ELF-1 (cell line): ENCODE measurements at regions not wholly inside any gene's neighbourhood (a gene's known extent, or its start where the extent isn't known, plus 50 kb on each side); places are given as distances from the start of the nearest gene placed in this dataset.

Experiments used
- DNase-seq: peaks from one replicate; pipeline ENCODE4 v3.0.0-alpha.2; 2016; ENCODE audit warnings: low read depth, low spot score

DNA sequence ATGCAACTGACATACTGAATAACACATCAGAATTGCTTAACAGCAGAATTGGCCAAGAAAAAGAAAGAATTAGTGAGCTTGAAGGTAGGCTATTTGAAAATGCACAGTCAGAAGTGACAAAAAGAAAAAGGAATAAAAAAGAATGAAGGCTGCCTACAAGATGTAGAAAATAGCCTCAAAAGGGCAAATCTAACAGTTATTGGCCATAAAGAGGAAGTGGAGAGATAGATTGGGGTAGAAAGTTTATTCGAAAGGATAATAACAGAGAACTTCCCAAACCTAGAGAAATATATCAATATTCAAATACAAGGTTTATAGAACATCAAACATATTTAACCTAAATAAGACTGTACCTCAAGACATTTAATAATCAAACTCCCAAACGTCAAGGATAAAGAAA is 67.5 kb downstream of the ATP6V1G3 start:
- no peak for DNase-seq

DNA sequence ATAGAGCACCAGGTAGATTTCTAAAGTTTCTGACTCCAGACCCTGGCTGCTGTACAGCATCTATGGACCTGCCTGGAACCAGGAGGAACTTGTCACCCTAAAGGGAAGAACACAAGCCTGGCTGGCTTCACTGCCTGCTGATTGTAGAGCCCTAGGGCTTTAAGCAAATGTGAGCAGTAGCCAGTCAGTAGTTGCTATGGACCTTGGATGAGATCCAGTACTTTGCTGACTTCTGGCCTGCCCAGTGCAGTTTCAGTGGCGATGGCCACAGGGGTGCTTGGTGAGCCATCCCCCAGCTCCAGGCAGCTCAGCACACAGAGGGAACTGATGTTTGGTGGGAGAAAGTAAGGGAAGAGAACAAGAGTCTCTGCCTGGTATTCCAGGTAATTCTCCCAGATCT is 68.4 kb downstream of the ATP6V1G3 start:
- DNase-seq: no peak

DNA sequence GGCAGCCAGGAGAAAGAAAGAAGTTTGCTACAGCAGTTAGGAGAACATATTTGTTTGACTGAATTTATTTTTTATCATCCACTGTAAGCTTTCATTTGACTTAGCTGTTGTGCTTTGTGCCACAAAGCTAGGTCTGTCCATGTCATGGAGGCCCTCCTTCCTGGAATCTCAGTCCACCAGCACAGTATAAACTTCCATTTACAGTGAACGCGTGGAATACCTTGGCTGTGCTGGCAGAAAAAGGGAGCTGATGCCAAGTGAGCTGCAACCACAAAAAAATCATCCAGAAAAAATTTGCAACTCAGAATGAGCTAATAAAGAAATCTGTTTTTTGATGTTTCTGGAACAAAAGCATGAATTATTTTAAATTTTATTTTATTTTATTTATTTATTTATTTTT is 72.6 kb downstream of the ATP6V1G3 start:
- no peak for DNase-seq

- DNase-seq: no peak
Observed at GRCh38 chr1:198467342-198467741, 73.1 kb downstream of the ATP6V1G3 start.

GRCh38 chr1:198465201-198466144 is 75.0 kb downstream of the ATP6V1G3 start:
- peak; percentile 4 for DNase-seq

DNA sequence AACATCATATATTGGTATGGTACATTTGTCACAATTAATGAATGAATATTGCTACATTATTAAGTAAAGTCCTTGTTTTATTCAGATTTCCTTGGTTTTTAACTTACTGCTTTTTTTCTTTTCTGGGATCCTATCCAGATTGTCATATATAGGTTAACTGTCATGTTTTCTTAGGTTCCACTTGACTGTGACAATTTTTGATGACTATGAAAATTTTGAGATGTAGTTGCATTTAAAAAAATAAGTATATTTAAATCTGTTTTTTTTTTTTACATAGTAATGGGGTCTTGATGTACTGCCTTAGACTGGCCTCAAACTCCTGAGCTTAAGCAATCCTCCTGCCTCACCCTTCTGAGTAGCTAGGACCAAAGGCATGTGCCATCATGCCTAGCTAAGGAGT is 76.8 kb downstream of the ATP6V1G3 start:
- no peak for DNase-seq

GRCh38 chr1:198462365-198463019 is 78.0 kb downstream of the ATP6V1G3 start:
- no peak for DNase-seq

GRCh38 chr1:198455966-198456365 is 84.5 kb downstream of the ATP6V1G3 start:
- no peak for DNase-seq

GRCh38 chr1:198449727-198450433 is 90.6 kb downstream of the ATP6V1G3 start:
- no peak for DNase-seq

- DNase-seq: no peak
Observed at GRCh38 chr1:198449261-198449660, 91.2 kb downstream of the ATP6V1G3 start.

DNA sequence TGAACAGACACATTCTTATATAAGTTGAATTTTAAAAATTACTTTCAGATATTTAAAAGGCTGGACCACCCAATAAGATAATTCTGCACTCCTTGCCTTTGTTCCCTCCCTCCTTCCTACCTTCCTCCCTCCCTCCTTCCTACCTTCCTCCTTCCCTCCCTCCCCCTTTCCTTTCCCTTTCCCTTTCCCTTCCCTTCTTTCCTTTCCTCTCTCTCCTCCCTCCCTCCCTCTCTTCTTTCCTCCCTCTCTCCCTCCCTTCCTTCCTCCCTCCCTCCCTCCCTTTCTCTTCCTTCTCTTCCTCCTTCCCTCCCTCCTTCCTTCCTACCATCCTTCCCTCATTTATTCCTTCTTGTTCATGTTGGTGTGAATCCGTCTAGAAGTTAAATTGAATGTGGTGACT is 93.0 kb downstream of the ATP6V1G3 start:
- DNase-seq: no peak

- DNase-seq: peak; percentile 11
Observed at GRCh38 chr1:198445872-198446271, 94.6 kb downstream of the ATP6V1G3 start.

DNA sequence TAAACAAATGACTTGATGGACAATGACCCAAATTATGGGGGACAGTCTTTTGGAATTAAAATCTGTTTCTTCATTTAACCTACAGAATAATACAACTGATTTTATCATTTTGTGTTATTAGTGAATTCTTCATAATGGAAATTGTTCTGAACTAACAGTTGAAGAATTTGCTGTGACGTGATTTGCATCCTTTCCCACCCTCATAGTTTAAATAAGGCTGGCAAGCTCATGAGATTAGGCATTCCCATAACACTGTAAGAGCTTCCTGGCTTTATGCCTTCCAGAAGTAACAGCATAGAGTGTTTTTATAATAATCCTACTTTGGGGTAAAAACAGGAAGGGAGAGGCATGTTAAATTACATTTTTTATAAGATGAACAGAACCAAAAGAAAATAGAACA is 95.7 kb downstream of the ATP6V1G3 start:
- no peak for DNase-seq

- no peak for DNase-seq
Observed at GRCh38 chr1:198443365-198444233, 96.9 kb downstream of the ATP6V1G3 start.

- DNase-seq: no peak
Observed at GRCh38 chr1:198440842-198441241, 99.6 kb downstream of the ATP6V1G3 start.

DNA sequence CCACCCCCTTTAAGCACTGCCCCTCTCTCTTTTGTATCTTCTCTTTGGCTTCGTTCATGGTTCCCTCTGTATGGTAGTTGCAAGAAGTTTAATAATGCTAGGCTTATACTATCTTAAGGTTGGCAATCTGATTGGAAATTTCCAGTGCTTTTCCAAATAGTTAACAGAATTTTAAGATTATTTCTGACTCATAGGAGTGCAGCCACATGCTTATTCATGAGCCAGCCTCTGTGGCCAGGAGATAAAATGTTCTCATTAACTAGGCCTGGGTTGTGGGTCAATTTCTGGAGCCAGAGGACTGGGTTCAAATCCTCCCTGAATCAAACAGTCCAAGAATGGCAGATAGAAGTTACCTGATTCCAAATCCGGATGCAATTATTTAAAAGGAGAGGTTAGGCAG is 103.1 kb downstream of the ATP6V1G3 start:
- no peak for DNase-seq

- no peak for DNase-seq
Observed at GRCh38 chr1:198436276-198436675, 104.2 kb downstream of the ATP6V1G3 start.

DNA sequence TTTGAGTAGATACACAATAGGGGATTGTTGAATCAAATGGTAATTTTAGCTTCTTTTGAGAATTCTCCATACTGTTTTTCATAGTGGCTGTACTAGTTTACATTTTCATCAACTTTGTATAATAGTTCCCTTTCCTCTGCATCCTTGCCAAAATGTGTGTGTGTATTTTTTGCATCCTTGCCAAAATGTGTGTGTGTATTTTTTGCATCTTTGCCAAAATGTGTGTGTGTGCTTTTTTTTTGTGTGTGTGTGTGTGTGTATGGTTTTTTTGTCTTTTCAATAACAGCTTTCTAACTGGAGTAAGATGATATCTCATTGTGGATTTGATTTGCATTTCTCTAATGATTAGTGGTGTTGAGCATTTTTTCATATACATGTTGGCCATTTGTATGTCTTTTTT is 105.4 kb downstream of the ATP6V1G3 start:
- DNase-seq: no peak

GRCh38 chr1:198424441-198424840 is 116.0 kb downstream of the ATP6V1G3 start:
- DNase-seq: no peak

- peak; percentile 88 for DNase-seq
Observed at GRCh38 chr1:198423673-198424072, 116.8 kb downstream of the ATP6V1G3 start.

- no peak for DNase-seq
Observed at GRCh38 chr1:198417039-198417438, 123.4 kb downstream of the ATP6V1G3 start.
